ENCODE measurements at regions not wholly inside any gene's neighbourhood (a gene's known extent, or its start where the extent isn't known, plus 50 kb on each side); places are given as distances from the start of the nearest gene placed in this dataset.

DNA sequence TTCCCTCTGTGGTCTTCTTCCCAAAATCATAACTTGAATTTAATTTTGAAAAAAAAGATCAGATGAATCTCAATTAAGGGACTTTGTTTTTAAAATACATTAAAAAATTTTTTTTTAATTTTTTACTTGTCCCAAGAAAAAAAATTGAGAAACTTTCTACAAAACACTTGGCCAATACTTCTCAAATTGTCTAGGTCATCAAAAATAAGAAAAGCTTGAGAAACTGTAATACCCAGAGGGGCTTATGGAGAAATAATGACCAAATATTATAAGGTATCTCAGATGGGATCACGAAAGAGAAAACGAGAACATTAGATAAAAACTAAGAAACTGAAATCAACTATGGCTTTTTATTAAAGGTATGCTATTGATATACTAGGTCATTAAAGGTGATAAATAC is 835.0 kb downstream of the GATA3 start:
- no peaks in the 10 kb centered on the region for H3K4me1 ChIP-seq (ENCODE audit: control insufficient read depth, extremely low read depth, insufficient read depth, low read length)
- DNase-seq (ENCODE audit: low read depth, low spot score) (no peak), FAIRE-seq (no peak)
- no peak overlapping the region for H2AFZ ChIP-seq (ENCODE audit: control insufficient read depth, low read length)
- no peaks in the 10 kb centered on the region for H3K79me2 ChIP-seq (ENCODE audit: control insufficient read depth, insufficient read depth, low read length)
- H3K4me3 ChIP-seq (ENCODE audit: control insufficient read depth in 2 of 3, extremely low read depth in 1 of 3, insufficient read depth in 2 of 3, low read depth in 1 of 3, low read length in 3 of 3), result no peak overlapping the region
- H3K27ac ChIP-seq (ENCODE audit: control insufficient read depth, insufficient read depth, low read length), result no peak overlapping the region
- no peak overlapping the region for H3K4me2 ChIP-seq (ENCODE audit: control insufficient read depth, extremely low read depth, insufficient read depth, low read depth, low read length)
- H4K20me1 ChIP-seq (ENCODE audit: control insufficient read depth, extremely low read depth, insufficient read depth, low read length), result no peaks in the 10 kb centered on the region
- H3K36me3 ChIP-seq (ENCODE audit: control insufficient read depth in 2 of 2, extremely low read depth in 1 of 2, insufficient read depth in 2 of 2, low read length in 2 of 2), result no peaks in the 10 kb centered on the region
- dilution Hi-C loops (cut with MboI; ENCODE audit: extremely low pct_ligation_motif_present, low sequenced_read_pairs), result no loop called here
- no peaks in the 10 kb centered on the region for H3K9me3 ChIP-seq (ENCODE audit: control insufficient read depth, low read depth, low read length)
- H3K9ac ChIP-seq (ENCODE audit: control insufficient read depth, extremely low read depth, insufficient read depth, low read length), result no peak overlapping the region
- no peaks in the 10 kb centered on the region for H3K27me3 ChIP-seq (ENCODE audit: control insufficient read depth, extremely low read depth, insufficient read depth, low read length)
- TF ChIP-seq, protein P1, sequence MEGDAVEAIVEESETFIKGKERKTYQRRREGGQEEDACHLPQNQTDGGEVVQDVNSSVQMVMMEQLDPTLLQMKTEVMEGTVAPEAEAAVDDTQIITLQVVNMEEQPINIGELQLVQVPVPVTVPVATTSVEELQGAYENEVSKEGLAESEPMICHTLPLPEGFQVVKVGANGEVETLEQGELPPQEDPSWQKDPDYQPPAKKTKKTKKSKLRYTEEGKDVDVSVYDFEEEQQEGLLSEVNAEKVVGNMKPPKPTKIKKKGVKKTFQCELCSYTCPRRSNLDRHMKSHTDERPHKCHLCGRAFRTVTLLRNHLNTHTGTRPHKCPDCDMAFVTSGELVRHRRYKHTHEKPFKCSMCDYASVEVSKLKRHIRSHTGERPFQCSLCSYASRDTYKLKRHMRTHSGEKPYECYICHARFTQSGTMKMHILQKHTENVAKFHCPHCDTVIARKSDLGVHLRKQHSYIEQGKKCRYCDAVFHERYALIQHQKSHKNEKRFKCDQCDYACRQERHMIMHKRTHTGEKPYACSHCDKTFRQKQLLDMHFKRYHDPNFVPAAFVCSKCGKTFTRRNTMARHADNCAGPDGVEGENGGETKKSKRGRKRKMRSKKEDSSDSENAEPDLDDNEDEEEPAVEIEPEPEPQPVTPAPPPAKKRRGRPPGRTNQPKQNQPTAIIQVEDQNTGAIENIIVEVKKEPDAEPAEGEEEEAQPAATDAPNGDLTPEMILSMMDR (optimal IDR thresholded peaks at IDR 0.05 in 1 of 3, IDR thresholded peaks at IDR 0.05 in 1 of 3, conservative IDR thresholded peaks at IDR 0.05 in 1 of 3; ENCODE audit: extremely low read depth in 1 of 3, insufficient read depth in 2 of 3, low read length in 3 of 3), result no peak
- TF ChIP-seq EZH2 (IDR thresholded peaks at IDR 0.05; ENCODE audit: low read length), result no peak
- no peaks in the 10 kb centered on the region for H3K9me1 ChIP-seq (ENCODE audit: control insufficient read depth, extremely low read depth, insufficient read depth, low read length)

DNA sequence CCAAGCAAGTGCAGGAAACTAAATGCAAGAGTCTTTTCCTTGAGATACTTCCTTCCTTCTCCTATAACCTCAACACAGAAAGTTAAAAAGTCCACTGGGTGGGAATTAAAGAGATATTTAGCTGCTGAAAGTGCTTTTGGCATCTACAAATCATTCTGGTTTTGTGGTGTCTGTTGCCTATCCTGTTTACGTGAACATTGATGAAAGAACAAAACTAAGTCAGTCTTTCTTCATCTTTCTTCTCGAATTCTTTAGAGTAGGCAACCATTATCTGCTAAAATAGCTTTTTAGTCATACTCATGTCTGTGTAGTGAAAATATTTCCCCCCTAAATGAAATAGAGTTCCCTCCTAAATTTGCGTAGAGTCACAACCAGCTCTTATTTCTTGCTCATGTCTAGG is 838.6 kb downstream of the GATA3 start:
- Histone ChIP-seq H4K20me1 (ENCODE audit: control insufficient read depth, extremely low read depth, insufficient read depth, low read length) (no peaks in the 10 kb centered on the region), H3K27me3 (ENCODE audit: control insufficient read depth, extremely low read depth, insufficient read depth, low read length) (no peaks in the 10 kb centered on the region), H3K9me3 (ENCODE audit: control insufficient read depth, low read depth, low read length) (no peaks in the 10 kb centered on the region), H3K4me3 (ENCODE audit: control insufficient read depth in 2 of 3, extremely low read depth in 1 of 3, insufficient read depth in 2 of 3, low read depth in 1 of 3, low read length in 3 of 3) (no peak overlapping the region), H3K79me2 (ENCODE audit: control insufficient read depth, insufficient read depth, low read length) (no peaks in the 10 kb centered on the region), H3K4me1 (ENCODE audit: control insufficient read depth, extremely low read depth, insufficient read depth, low read length) (no peaks in the 10 kb centered on the region), H3K36me3 (ENCODE audit: control insufficient read depth in 2 of 2, extremely low read depth in 1 of 2, insufficient read depth in 2 of 2, low read length in 2 of 2) (no peaks in the 10 kb centered on the region), H2AFZ (ENCODE audit: control insufficient read depth, low read length) (no peak overlapping the region), H3K27ac (ENCODE audit: control insufficient read depth, insufficient read depth, low read length) (no peak overlapping the region), H3K9ac (ENCODE audit: control insufficient read depth, extremely low read depth, insufficient read depth, low read length) (no peak overlapping the region), H3K9me1 (ENCODE audit: control insufficient read depth, extremely low read depth, insufficient read depth, low read length) (no peaks in the 10 kb centered on the region), H3K4me2 (ENCODE audit: control insufficient read depth, extremely low read depth, insufficient read depth, low read depth, low read length) (no peak overlapping the region)
- FAIRE-seq (no peak), DNase-seq (ENCODE audit: low read depth, low spot score) (no peak)
- TF ChIP-seq, protein P1 (optimal IDR thresholded peaks at IDR 0.05 in 1 of 3, IDR thresholded peaks at IDR 0.05 in 1 of 3, conservative IDR thresholded peaks at IDR 0.05 in 1 of 3; ENCODE audit: extremely low read depth in 1 of 3, insufficient read depth in 2 of 3, low read length in 3 of 3), result no peak
- TF ChIP-seq EZH2 (IDR thresholded peaks at IDR 0.05; ENCODE audit: low read length), result no peak
- dilution Hi-C loops (cut with MboI; ENCODE audit: extremely low pct_ligation_motif_present, low sequenced_read_pairs), result no loop called here
